Thyroid gland (tissue), 4 donors: ENCODE measurements at regions not wholly inside any gene's neighbourhood (a gene's known extent, or its start where the extent isn't known, plus 50 kb on each side); places are given as distances from the start of the nearest gene placed in this dataset.

Source experiments
- DNase-seq, 2 donors: peaks; one replicate each; pipeline ENCODE4 v3.0.0-alpha.2; 2019
- H3K27ac ChIP-seq, 3 donors: fragments of 200-600 bp; sonication (generic); 1 replicate in 2 of 3; 2 replicates in 1 of 3; pipeline ENCODE4 v1.5.1; 2016 to 2019; ENCODE audit warnings: mild to moderate bottlenecking in 1 of 3, moderate library complexity in 1 of 3
- H3K27me3 ChIP-seq: fragments of 200-600 bp; sonication (generic); one replicate; pipeline ENCODE4 v1.5.1; 2019
- H3K36me3 ChIP-seq, 2 donors: fragments of 200-600 bp; sonication (generic); one replicate each; pipeline ENCODE4 v1.5.1; 2016 to 2019
- H3K4me1 ChIP-seq, 2 donors: fragments of 200-600 bp; sonication (generic); one replicate each; pipeline ENCODE4 v1.5.1; 2017 to 2019
- H3K4me3 ChIP-seq, 3 donors: fragments of 200-600 bp; sonication (generic); replicated peaks in 1 of 3; 1 replicate in 2 of 3; 2 replicates in 1 of 3; pipeline ENCODE4 v1.5.1; 2016; ENCODE audit warnings: mild to moderate bottlenecking in 1 of 3
- H3K9me3 ChIP-seq: fragments of 200-600 bp; sonication (generic); one replicate; pipeline ENCODE4 v1.5.1; 2017
- POLR2A ChIP-seq, 2 donors: fragments of 450-650 bp; IDR thresholded peaks; one replicate each; pipeline ENCODE4 v1.6.1; 2017; ENCODE audit warnings: antibody characterized with exemption in 2 of 2, mild to moderate bottlenecking in 2 of 2, moderate library complexity in 1 of 2
- WGBS, 2 donors: methylation state at CpG; one replicate each; pipeline ENCODE4 v1.1.5; 2017; 5-methylcytosine and 5-hydroxymethylcytosine counted together
- intact Hi-C: fragments of 100-400 bp; cut with DNase I; formaldehyde crosslinking; loops from one replicate; pipeline ENCODE4 v1.15.1; 2023
- TF ChIP-seq, protein P1 (sequence below), 6 experiments: fragments of 200-600 bp in 3 of 6; fragments of 450-650 bp in 3 of 6; sonication (generic) in 3 of 6; IDR thresholded peaks; one replicate each; pipeline ENCODE4 v1.5.1; 2016 to 2019; ENCODE audit warnings: antibody characterized with exemption in 6 of 6, mild to moderate bottlenecking in 2 of 6, inconsistent platforms in 1 of 6, moderate library complexity in 1 of 6

DNA sequence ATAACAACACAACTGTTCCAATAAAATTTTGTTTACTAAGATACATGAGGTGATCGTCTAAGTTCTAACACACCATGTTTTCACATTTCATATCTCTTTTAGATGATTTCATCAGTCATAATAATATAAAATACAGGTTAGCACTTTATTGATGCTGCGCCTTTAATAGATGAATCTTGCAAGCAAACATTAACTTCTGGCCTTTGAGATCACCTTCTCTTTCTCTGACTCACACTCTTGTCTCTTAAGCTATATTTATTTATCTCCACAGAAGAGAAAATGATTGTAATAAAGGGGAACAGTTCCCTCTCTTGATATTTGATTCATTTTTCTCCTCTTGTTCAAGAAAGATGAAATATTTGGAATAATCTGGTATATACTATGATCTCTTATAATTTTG is 603.3 kb upstream of the POU3F3 start:
- intact Hi-C loops = no loop called here
- no peak for DNase-seq
- 90 to 94% methylated on average over 2 of the region's 2 CpGs for WGBS, 2 donors
- H3K36me3 ChIP-seq = no peaks in the 10 kb centered on the region
- no peak overlapping the region for H3K27ac ChIP-seq
- no peaks in the 10 kb centered on the region for H3K4me1 ChIP-seq
- no peaks in the 10 kb centered on the region for H3K9me3 ChIP-seq
- H3K27me3 ChIP-seq = no peaks in the 10 kb centered on the region
- TF ChIP-seq, protein P1, sequence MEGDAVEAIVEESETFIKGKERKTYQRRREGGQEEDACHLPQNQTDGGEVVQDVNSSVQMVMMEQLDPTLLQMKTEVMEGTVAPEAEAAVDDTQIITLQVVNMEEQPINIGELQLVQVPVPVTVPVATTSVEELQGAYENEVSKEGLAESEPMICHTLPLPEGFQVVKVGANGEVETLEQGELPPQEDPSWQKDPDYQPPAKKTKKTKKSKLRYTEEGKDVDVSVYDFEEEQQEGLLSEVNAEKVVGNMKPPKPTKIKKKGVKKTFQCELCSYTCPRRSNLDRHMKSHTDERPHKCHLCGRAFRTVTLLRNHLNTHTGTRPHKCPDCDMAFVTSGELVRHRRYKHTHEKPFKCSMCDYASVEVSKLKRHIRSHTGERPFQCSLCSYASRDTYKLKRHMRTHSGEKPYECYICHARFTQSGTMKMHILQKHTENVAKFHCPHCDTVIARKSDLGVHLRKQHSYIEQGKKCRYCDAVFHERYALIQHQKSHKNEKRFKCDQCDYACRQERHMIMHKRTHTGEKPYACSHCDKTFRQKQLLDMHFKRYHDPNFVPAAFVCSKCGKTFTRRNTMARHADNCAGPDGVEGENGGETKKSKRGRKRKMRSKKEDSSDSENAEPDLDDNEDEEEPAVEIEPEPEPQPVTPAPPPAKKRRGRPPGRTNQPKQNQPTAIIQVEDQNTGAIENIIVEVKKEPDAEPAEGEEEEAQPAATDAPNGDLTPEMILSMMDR (IDR thresholded peaks at IDR 0.05) = no peak
- no peak for TF ChIP-seq POLR2A (IDR thresholded peaks at IDR 0.05)
- no peak overlapping the region for H3K4me3 ChIP-seq

DNA sequence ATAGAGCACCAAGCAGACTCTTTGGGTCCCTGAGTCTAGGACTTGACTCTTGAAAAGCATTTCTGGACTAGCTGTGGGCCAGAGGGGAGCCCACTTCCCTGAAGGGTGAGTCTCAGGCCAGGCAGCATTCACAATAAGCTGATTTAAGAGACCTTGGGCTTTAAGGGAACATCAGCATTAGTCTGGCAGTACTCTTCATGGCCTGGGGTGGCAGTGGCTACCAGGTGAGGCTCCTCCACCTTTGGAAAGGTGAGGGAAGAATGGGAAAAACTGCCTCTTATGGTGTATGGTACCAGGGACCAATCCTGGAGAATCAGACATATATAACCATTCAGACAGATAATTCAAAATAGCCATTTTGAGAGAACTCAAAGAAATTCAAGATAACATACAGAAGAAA is 599.9 kb upstream of the POU3F3 start:
- H3K4me3 ChIP-seq = no peak overlapping the region
- no peaks in the 10 kb centered on the region for H3K9me3 ChIP-seq
- no peak for DNase-seq
- TF ChIP-seq, protein P1 (IDR thresholded peaks at IDR 0.05) = no peak
- no peak for TF ChIP-seq POLR2A (IDR thresholded peaks at IDR 0.05)
- H3K27me3 ChIP-seq = no peaks in the 10 kb centered on the region
- no peak overlapping the region for H3K27ac ChIP-seq
- no peaks in the 10 kb centered on the region for H3K36me3 ChIP-seq
- intact Hi-C loops = no loop called here
- H3K4me1 ChIP-seq = no peaks in the 10 kb centered on the region

DNA sequence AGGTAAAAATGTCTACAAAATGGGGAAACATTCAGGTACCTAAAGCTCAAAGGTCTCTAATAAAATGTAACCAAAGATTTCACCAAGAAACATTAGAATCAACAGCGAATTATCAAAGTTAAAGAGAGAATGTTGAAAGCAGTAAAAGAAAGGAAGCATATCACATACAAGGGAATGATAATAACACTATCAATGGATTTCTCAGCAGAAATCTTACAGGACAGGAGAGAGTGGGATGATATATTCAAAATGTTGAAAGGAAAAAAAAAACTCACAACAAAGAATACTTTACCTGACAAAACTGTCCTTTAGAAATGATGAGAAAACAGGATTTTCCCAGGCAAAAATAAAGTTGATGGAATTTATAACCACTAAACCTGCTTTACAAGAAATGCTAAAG is 591.2 kb upstream of the POU3F3 start:
- Histone ChIP-seq H3K36me3 (no peaks in the 10 kb centered on the region), H3K27ac (no peak overlapping the region), H3K27me3 (no peaks in the 10 kb centered on the region), H3K4me3 (no peak overlapping the region), H3K4me1 (no peaks in the 10 kb centered on the region), H3K9me3 (no peaks in the 10 kb centered on the region)
- WGBS, 2 donors = 93 to 100% methylated on average over 1 of the region's 1 CpG
- intact Hi-C loops = no loop called here
- TF ChIP-seq, protein P1 (IDR thresholded peaks at IDR 0.05) = no peak
- TF ChIP-seq POLR2A (IDR thresholded peaks at IDR 0.05) = no peak
- DNase-seq = no peak

DNA sequence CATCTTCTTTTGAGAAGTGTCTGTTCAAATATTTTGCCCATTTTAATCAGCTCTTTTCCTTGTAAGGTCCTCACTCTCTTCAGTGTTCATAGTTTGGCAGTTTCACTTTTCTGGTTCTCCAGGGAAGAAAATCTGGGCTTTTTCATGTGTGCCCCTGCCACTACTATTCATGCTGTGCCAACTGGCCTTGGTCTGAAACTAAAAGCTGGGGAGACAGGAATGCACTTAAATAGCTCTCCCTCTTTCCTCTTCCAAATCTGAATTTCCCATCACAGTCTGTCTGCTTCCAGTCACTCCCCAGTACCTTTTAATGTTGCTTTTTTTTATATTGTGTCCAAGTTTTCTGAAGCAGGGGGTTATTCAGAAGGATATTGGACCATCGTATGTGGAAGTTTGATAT is 574.3 kb upstream of the POU3F3 start:
- 85 to 87% methylated on average over 1 of the region's 1 CpG for WGBS, 2 donors
- H3K27me3 ChIP-seq = no peaks in the 10 kb centered on the region
- H3K4me1 ChIP-seq = no peaks in the 10 kb centered on the region
- no peaks in the 10 kb centered on the region for H3K9me3 ChIP-seq
- intact Hi-C loops = no loop called here
- H3K4me3 ChIP-seq = no peak overlapping the region
- no peaks in the 10 kb centered on the region for H3K36me3 ChIP-seq
- DNase-seq = no peak
- no peak overlapping the region for H3K27ac ChIP-seq
- TF ChIP-seq, protein P1 (IDR thresholded peaks at IDR 0.05) = no peak

DNA sequence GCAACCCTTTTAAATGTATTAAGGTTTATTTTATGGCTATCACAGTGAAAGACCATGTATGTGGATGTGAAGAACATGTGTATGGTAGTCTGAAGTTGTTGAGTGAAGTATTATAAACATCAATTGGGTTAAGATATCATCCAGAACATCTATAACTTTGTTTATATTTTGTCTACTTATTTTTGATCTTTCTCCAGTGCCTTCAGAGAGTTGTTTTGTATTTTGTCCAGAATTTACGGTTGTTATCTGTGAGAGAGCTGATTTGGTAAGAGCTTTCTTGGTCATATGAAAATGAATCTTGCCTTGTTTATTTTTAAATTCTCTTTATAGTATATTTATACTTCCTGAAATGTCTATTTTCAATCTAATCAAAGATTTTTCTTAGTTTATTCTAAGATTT is 573.7 kb upstream of the POU3F3 start:
- Histone ChIP-seq H3K9me3 (no peaks in the 10 kb centered on the region), H3K4me3 (no peak overlapping the region), H3K27ac (no peak overlapping the region), H3K36me3 (no peaks in the 10 kb centered on the region), H3K27me3 (no peaks in the 10 kb centered on the region), H3K4me1 (no peaks in the 10 kb centered on the region)
- DNase-seq = no peak
- intact Hi-C loops = no loop called here
- no peak for TF ChIP-seq POLR2A (IDR thresholded peaks at IDR 0.05)
- TF ChIP-seq, protein P1 (IDR thresholded peaks at IDR 0.05) = no peak
- 79 to 83% methylated on average over 1 of the region's 1 CpG for WGBS, 2 donors
